Neural progenitor cell (in vitro differentiated cells): ENCODE measurements at regions not wholly inside any gene's neighbourhood (a gene's known extent, or its start where the extent isn't known, plus 50 kb on each side); places are given as distances from the start of the nearest gene placed in this dataset.

ENCODE experiments used
- EZH2 ChIP-seq: fragments of 200-600 bp; sonication (generic); IDR thresholded peaks from 2 replicates; pipeline ENCODE4 v1.6.1; 2017; ENCODE audit warnings: antibody characterized with exemption, mild to moderate bottlenecking, moderate library complexity
- EZH2phosphoT487 ChIP-seq: fragments of 200-600 bp; sonication (generic); IDR thresholded peaks from 2 replicates; pipeline ENCODE4 v1.6.1; 2017; ENCODE audit warnings: antibody characterized with exemption
- TF ChIP-seq, protein P1 (sequence below): fragments of 200-600 bp; sonication (generic); IDR thresholded peaks from 2 replicates; pipeline ENCODE4 v1.5.1; 2017; ENCODE audit warnings: antibody characterized with exemption, mild to moderate bottlenecking

DNA sequence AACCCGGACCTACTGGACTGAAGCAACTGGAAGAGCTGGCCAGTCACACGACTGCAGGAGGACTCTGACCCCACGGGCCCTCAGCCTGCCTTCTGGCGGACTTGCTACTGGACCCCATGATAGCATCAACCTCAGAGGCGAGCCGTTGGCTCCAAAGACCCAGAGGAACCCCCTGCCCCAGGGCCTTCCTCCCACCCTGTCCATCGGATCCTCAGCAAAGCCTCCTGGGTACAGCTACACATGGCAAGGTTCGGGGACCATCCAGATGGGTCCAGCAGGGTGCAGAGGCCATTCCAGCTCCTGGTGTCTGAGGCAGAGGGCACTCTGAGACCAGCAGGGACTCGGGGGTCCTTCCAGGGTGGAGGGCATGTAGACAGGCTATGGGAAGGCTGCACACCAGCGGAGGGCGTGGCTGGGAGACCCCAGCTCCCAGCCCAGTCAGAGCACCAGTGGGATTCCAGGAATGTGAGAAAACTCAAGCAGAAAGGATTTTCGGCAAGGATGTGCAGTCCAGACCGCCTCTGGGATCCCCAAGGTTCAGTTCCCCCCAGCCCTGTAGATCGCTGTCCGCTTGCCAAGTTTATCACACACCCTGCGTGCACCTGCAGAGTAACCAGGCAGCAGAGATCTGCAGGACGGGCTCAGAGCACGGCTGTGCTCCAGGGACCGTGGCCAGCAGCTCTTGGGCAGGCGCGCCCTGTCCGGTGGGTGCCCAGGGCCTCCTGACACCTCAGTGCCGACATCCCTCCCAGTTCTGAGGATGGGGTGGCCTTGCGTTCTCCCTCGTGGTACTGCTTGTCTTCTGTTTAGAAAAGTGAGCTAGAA, 89.8 kb upstream of the PPP2R2D start:
- TF ChIP-seq, protein P1, sequence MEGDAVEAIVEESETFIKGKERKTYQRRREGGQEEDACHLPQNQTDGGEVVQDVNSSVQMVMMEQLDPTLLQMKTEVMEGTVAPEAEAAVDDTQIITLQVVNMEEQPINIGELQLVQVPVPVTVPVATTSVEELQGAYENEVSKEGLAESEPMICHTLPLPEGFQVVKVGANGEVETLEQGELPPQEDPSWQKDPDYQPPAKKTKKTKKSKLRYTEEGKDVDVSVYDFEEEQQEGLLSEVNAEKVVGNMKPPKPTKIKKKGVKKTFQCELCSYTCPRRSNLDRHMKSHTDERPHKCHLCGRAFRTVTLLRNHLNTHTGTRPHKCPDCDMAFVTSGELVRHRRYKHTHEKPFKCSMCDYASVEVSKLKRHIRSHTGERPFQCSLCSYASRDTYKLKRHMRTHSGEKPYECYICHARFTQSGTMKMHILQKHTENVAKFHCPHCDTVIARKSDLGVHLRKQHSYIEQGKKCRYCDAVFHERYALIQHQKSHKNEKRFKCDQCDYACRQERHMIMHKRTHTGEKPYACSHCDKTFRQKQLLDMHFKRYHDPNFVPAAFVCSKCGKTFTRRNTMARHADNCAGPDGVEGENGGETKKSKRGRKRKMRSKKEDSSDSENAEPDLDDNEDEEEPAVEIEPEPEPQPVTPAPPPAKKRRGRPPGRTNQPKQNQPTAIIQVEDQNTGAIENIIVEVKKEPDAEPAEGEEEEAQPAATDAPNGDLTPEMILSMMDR = no peak
- no peak for TF ChIP-seq EZH2phosphoT487
- TF ChIP-seq EZH2 = no peak
